Kasumi-1 (cell line): ENCODE measurements at regions not wholly inside any gene's neighbourhood (a gene's known extent, or its start where the extent isn't known, plus 50 kb on each side); places are given as distances from the start of the nearest gene placed in this dataset.

Source experiments
- DNase-seq, 2 experiments: peaks; one replicate each; lab custom pipeline; 2025; lab: John Stamatoyannopoulos, UW

- no peak for DNase-seq
Measured at GRCh38 chr2:200138391-200139124, 167.9 kb upstream of the SPATS2L start.

GRCh38 chr2:200144571-200144970 lies 161.9 kb upstream of the SPATS2L start:
- DNase-seq = no peak

DNA sequence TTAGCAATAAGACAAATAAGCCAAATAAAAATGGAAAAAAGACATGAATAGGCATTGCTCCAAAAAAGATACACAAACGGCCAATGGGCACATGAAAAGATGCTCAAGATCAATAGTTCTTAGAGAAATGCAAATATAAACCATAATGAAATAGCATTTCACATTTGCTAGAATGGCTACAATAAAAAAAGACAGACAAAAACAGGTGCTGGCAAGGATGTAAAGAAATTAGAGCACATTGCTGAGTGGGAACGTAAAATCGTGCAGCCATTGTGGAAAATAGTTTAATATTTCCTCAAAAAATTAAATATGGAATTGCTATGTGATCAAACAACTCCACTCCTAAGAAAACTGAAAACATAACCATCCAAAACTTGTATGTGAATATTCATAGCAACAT lies 160.0 kb upstream of the SPATS2L start:
- no peak for DNase-seq

GRCh38 chr2:200147371-200147770 lies 159.1 kb upstream of the SPATS2L start:
- DNase-seq = no peak

DNA sequence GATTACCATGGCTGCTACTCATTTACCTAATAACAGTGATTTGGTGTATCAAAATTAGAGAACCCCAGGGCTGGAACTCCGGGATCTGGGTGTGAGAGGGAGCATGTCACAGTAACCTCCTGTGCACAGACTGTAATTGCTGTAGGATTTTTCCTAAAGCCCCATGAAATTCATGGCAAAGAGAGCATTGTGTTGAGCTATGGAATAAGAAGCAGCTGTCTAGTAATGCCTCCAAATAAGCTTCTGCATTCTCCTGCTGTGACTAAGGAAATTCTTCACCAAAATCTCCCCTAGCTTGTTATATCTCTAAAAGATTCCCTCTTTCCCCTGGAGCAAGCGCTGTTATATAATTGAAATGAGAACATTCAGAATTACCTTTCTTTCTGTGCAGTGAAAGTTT lies 158.1 kb upstream of the SPATS2L start:
- DNase-seq = no peak

- no peak for DNase-seq
Measured at GRCh38 chr2:200150411-200151086, 155.9 kb upstream of the SPATS2L start.

GRCh38 chr2:200155652-200156051 lies 150.8 kb upstream of the SPATS2L start:
- no peak for DNase-seq

DNA sequence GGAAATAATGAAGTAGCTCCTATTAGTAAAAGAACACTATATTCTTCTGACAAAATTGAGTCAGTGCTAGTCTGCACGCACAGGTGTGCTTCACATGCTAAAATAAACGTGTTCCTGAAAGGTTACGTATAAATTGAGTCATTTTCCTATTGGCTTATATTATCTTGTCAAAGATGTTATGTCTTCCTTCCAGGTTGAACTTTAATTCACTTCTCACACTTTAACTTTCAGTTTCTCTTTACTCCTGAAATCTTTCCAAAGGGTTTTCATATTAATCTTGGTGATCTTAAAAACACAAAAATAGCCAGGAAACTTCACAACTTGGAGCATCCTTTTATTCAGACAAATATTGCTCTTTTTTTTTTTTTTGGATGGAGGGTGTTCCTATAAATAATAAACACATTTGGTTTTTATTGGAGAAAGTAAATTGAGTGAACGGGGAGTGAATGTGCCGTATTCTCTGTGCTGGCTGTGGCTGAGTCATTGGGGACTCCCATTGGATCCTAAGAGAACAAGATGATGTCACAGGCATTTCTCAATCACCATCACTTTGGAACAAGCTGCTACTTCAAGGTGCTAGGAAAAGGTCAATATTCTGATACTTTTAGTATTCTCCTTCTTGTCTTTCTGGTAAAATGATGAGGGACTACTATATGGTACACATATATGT lies 150.2 kb upstream of the SPATS2L start:
- DNase-seq = no peak

- DNase-seq = no peak
Measured at GRCh38 chr2:200158647-200159356, 147.7 kb upstream of the SPATS2L start.

GRCh38 chr2:200159357-200159707 lies 147.2 kb upstream of the SPATS2L start:
- no peak for DNase-seq

DNA sequence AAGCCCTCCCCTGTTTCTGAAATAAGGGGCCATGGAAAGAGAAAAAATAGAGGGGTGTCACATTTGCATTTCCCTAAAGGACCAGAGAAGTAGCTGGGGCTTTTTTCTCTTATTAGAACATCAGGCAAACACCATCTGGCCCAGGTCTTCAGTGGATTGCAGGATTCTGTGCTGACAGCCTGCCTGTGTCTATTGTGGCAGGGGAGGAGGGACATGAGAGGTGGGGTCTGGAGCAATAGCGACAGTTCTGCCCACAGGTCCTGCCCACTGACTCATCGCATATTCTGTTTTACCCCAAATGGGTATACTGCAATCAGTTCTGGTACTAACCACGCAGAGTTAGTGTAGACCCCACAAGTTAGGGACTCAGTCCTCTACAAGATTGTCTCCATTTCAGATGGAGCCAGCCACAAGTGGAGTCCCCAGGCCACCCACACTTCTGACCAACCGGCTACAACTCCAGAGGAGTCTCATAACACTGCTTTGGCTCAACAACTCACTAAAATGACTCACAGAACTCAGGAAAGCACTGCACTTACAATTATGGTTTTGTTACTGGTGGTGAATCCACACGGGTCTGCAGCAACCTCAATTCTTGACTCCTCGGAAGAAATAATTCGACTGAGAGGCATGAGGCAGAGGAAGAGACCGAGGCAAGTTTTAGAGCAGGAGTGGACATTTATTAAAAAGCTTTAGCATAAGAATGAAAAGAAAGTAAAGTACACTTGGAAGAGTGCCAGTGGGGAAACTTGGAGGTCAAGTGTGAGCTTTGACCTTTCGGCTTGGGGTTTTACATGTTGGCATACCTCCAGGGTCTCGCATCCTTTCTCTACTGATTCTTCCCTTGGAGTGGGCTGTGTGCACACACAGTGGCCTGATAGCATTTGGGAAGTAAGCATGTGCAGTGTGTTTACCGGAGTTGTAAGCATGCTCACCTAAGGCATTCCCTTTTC lies 146.4 kb upstream of the SPATS2L start:
- no peak for DNase-seq

DNA sequence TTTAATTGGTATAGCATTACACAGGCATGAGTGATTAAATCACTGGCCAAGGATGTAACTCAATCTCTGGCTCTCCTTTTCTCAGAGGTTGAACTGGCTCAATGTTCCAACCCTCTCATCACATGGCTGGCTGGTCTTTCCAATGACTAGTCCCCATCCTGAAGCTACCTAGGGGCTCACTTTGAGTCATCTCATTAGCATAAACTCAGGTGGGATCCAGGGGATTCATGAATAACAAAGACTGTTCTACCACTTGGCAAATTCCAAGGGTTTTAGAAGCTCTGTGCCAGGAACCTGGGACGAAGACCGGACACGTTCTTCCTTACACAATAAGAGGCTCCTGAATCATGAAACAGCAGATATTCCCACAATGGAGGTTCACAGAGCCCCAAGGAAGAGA lies 145.0 kb upstream of the SPATS2L start:
- no peak for DNase-seq

DNA sequence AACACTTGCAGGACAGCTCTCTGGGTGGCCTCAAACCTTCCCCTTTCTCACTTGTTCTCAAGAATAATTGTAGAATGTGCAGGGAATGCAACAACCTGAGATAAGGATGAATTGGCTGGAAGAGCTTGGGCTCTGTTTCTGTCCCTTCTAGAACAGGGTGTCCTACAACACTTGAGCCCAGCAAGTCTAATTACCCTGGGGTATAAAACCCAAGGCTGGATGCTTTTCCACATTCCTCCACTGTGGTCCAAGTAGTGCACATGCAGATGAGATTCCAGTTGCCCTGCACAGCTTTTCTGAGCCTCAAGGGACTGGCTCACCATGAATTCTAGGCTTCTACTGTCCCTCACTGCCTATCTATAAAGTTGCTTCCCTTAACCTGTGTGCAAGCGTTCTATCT lies 140.8 kb upstream of the SPATS2L start:
- no peak for DNase-seq

DNA sequence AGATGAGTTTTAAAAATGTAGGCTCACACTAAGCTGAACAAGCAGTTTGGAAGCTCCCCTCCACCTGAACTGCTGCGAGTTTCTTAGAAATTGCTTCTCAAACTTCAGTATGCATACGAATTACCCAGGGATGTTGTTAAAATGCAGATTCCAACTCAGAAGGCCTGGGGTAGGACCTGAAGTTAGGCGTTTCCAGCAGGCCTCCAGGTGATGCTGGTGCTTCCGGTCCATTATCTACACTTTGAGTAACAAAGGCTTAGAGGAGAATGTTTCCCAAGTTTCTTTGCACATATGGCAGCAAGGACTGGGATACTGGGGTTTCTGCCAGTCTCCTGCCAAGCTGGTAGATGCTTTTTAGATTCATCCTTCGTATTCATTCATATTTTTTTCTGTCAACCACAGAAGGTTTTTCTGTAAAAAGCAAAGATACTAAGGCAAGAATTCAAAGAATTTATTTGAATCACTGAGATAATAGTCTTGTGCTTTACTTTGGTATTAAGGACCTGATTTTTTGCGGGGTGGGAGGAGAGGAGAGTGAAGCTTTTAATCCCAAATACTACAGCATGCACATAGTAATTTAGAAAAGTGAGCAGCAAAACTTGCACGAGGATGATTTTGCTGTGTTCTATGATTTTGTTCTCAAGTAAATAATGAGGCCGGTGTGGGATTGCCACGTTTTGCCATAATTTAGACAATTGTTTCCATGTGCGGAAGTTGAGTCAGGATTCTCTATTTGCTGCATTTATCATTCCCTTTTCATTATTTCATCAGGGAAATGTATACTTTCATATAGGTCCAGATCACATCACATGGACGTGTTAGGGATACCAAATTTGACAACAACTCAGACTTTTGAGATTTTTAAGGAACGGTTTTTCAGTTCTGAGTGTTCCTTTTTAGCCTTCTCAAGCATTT lies 137.6 kb upstream of the SPATS2L start:
- DNase-seq = no peak

DNA sequence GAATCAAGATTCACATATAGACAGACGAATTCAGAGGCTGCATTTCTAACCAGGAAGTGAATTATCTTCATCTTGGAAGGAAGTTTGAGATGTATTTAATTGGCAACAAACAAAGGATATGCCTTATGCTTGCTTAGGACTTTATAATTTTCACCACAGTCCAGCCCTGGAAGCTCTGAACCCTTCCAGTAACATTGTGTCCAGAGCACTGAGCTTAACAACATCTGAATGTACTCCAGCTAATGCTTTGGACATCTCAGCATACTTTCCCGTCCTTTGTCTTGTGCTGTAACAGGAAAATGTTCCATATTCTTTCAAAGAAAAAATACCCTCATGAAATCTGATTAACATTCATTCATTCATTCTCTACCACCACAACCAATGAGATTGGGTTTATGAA lies 136.3 kb upstream of the SPATS2L start:
- no peak for DNase-seq

- DNase-seq = no peak
Measured at GRCh38 chr2:200171731-200172482, 134.6 kb upstream of the SPATS2L start.

DNA sequence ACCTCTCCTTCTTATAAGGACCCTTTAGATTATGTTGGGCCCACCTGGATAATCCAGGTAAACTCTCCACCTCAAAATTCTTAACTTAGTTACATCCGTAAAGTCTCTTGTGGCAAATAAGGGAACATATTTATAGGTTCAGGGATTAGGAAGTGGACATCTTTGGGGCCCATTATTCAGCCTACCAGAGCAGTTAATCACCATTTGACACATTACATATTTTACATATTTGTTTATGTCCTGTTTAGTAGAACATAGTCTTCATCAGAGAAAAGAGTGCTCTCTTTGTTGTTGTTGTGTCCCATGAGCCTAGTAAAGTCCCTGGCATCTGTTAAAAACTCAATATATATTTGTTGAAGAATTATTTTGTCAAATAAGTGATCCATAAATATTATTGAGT lies 134.0 kb upstream of the SPATS2L start:
- no peak for DNase-seq

DNA sequence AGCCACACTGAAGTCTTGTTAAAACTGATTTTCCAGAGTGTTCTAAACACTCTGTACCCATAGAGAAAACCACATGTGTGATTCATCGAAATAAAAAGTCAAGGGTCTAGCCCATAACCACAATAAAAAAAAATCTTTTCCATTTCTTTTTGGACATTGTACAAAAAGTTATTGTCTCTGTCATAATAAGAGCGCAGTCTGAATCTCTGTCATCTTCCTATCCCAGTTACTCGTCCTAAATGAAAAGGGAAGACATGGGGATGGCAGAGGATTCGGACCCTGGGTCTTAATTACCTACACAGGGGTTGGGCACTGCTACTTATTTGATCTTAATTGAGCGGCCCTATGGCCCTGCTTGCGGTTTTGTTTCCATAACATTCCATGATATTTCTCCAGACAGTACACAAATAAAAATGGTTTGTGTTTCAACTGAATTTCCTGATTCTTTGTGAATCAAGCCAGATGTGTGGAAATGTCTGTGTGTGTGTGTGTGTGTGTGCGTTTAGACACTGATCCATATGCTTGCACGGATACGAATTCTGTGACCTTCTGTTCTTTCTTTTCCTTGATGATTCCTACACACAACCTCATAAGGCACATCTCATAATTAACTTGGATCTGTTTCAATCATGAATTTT lies 133.4 kb upstream of the SPATS2L start:
- no peak for DNase-seq

DNA sequence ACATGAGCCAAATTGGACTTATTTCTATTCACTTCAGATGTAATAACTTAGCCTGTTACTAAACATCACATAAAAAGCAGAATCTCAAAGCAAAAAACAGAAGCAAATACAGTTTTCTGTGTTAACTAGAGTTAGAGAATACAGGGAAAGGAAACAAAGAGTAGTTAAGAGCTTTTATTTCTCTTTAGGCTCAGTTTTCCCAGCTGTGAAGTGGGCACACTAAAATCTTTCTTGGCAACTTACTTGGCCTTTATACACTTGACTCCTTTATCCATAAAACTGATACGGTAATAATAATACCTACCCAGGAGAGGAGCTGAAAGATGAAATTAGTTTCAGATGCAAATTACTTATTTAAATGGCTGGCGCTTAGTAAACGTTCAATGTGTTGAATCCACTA lies 132.8 kb upstream of the SPATS2L start:
- no peak for DNase-seq
